AG10803 (cell line): ENCODE measurements at regions not wholly inside any gene's neighbourhood (a gene's known extent, or its start where the extent isn't known, plus 50 kb on each side); places are given as distances from the start of the nearest gene placed in this dataset.

Experiments
- DNase-seq: peaks from one replicate; pipeline ENCODE4 v3.0.0; 2010; ENCODE audit warnings: low read depth
- H3K4me3 ChIP-seq: 2 replicates; pipeline ENCODE4 v1.5.1; 2011; ENCODE audit warnings: mild to moderate bottlenecking, low read length, control low read depth
- CTCF ChIP-seq: conservative IDR thresholded peaks from 2 replicates; pipeline ENCODE4 v1.5.1; 2011; ENCODE audit warnings: mild to moderate bottlenecking, low read length, control low read depth, inconsistent platforms

GRCh38 chr16:79295746-79296145 lies 304.8 kb downstream of the MAF start:
- no peak for TF ChIP-seq CTCF
- no peak for DNase-seq
- H3K4me3 ChIP-seq = no peak overlapping the region

DNA sequence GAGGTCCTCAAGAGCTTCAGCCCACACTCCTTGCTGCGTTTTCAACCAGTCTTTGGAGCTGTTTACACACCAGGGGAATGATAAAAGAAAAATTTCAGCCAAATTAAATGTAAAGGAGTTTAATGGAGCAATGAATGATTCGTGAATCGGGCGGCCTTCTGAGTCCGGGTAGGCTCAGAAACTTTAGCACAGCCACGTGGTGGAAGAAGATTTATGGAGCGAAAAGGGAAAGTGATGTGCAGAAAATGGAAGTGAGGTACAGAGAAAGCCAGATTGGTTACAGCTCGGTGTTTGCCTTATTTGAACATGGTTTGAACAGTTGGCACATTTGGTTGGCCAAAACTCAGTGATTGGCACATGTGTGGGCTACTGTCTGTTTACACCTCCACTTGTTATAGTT lies 305.4 kb downstream of the MAF start:
- TF ChIP-seq CTCF = no peak
- H3K4me3 ChIP-seq = no peak overlapping the region
- no peak for DNase-seq

- DNase-seq = no peak
- TF ChIP-seq CTCF = no peak
- H3K4me3 ChIP-seq = no peak overlapping the region
These were observed 306.0 kb downstream of the MAF start for GRCh38 chr16:79294568-79294967.

DNA sequence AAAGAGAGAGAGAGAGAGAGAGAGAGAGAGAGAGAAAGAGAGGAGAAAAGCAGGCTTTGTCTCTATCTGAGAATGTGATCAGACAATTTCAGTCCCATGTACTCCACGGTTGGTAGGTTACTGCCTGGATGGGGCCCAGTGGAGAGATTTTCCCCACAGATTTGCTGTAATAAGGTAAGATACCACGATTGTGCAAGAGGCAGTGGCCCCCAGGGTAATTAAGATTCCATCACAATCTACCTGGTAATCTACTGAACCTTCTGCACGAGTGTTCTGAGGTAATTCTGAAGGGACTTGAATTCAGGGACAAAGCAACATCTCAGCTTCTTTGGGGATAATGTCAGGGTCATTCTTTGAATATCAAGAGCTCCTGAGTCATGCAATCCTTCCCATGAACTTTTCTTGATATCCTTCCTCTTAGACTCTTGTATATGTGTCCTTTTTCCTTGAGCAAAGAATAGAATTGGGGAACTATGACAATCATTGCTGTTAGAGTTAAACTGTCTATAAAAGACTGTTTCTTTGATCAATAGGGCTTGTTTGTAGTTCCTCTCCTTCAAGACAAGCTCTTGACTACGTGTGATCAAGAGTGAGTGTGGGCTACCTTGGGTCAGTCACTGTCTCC lies 306.6 kb downstream of the MAF start:
- TF ChIP-seq CTCF = no peak
- no peak overlapping the region for H3K4me3 ChIP-seq
- no peak for DNase-seq

DNA sequence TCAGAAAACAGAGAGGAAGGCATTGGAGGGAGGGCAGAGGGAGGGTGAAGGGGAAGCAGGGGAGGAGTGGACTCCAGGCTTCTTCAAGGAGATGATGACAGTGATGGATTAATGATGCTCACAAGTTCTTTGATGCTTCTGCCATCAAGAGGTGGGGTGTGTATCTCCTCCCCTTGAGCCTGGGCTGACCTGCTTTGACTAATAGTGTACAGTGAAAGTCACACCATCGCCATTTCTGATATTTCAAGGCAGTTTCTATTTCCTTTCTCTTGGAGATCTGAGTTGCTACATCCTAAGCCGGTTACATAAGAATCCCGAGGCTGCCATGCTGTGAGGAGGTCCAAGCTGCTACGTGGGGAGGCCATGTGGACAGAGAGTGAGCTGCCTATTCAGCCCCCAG lies 312.5 kb downstream of the MAF start:
- TF ChIP-seq CTCF = no peak
- H3K4me3 ChIP-seq = no peak overlapping the region
- no peak for DNase-seq

DNA sequence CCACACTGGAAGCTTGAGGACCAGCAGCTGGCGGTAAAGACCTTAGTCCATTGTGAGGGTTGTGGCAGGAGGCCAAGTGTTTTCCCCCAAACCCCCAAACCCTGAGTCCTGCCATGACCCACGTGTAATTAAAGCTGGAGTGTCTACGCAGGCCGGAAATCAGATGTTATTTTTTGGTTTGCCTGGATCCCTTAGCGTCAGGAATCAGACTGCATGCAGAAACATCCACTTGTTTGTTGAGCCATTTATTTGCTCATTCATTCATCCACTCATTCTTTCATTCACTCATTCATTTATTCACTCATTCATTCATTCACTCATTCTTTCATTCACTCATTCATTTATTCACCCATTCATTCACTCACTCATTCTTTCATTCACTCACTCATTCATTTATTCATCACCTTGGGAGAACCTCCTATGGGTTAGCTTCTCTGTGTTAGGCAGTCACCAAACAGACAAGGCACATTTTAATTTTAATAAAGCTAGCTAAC lies 313.1 kb downstream of the MAF start:
- DNase-seq = no peak
- TF ChIP-seq CTCF = no peak
- H3K4me3 ChIP-seq = no peak overlapping the region

DNA sequence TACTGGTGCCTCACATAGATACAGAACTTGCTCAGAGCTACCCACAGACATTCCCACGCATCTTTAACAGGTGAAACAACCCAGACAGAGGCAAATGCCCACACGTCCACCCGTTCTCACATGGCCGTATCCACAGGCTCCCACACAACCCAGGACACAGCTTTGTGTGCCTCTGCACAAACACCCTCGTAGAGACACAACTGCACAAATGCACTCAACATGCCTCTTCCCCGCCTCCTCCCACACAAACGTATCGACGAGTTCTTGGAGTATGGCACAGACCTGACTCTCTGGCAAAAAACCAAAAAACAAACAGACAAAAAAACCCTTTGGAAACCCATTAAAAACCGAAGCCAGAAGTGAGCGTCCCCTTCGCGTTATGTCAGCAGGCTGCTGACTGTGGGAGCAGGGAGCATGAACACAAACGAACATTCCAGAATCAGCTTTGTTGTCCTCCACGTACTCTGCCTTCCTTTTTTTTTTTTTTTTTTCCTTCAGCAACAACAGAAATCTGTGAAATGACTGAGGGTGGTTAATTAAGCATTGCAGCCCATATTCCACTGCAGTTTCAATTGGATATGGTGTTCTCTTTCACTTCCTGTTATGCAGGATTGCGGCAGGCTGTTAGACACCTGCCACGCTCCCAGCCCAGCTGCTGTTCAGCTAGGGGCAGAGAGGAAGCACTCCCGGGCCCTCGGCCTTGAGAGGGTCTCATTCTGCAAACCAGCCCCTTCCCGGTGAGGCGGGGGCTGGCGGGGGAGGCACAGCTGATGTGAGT lies 313.7 kb downstream of the MAF start:
- TF ChIP-seq CTCF = no peak
- no peak for DNase-seq

More for the DNA sequence above, 313.7 kb downstream of the MAF start:
- H3K4me3 ChIP-seq = no peak overlapping the region
